ENCODE measurements at regions not wholly inside any gene's neighbourhood (a gene's known extent, or its start where the extent isn't known, plus 50 kb on each side); places are given as distances from the start of the nearest gene placed in this dataset.

- TF ChIP-seq POLR2A (IDR thresholded peaks at IDR 0.05) (no peak), CTCF (IDR thresholded peaks at IDR 0.05) (no peak), EP300 (IDR thresholded peaks at IDR 0.05) (no peak), POLR2AphosphoS5 (IDR thresholded peaks at IDR 0.05) (peak; percentile 6 to 90 (median 79))
These were observed 137.4 kb upstream of the UMPS start for GRCh38 chr3:124592658-124593441.

All from stomach (tissue), 4 donors.